ENCODE measurements at regions not wholly inside any gene's neighbourhood (a gene's known extent, or its start where the extent isn't known, plus 50 kb on each side); places are given as distances from the start of the nearest gene placed in this dataset.

DNA sequence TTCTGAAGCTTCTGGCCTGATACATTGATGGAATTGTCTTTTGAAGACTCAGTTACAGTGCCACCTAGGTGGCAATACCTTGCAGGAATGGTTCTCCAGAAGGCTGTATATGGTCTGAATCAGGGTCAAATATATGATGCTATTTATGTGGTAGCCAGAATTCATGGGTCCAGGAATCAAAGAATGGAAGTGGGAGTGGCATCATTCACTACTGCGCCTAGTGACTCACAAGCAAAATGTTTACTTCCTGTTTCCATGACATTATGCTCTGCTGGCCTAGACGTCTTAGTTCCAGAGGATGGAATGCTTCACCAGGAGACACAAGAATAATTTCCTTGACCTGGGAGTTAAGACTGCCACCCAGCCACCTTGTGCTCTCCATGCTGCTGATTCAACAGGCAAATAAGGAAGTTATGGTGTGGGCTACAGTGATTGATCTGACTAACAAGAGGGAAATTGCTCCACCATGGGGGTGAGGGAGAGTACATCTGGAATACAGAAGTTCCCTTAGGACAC is 491.8 kb downstream of the ETS1 start:
- DNase-seq (ENCODE audit: low read depth) = peak; percentile 71

DNA sequence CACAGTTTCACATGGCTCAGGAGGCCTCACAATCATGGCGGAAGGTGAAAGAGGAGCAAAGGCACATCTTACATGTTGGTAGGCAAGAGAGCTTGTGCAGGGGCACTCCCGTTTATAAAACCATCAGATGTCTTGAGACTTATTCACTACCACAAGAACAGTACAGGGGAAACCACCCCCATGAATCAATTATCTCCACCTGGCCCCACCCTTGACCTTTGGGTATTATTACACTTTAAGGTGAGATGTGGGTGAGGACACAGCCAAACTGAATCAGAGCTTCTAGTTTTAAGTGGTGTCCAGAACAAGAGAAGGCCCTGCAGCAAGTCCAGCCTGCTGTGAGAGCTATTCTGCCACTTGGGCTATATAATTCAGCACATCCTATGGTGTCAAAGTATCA is 493.7 kb downstream of the ETS1 start:
- DNase-seq (ENCODE audit: low read depth) = no peak

DNA sequence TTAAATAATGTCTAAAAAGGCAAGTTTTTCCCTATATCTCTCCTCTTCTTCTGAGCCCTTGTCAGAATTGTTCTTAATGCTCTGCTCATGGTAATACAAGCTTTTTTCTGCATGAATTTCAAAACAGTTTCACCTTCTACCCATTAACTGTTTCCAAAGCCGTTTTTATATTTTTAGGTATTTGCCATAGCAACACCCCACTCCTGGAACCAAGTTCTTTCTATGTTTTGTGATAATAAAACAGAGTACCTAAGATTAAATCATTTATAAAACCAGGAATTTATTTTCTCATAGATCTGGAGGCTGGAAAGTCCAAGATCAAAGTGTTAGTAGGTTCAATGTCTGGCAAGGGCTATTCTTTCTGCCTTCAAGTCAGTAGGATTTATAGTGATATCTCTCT is 497.4 kb downstream of the ETS1 start:
- no peak for DNase-seq (ENCODE audit: low read depth)

DNA sequence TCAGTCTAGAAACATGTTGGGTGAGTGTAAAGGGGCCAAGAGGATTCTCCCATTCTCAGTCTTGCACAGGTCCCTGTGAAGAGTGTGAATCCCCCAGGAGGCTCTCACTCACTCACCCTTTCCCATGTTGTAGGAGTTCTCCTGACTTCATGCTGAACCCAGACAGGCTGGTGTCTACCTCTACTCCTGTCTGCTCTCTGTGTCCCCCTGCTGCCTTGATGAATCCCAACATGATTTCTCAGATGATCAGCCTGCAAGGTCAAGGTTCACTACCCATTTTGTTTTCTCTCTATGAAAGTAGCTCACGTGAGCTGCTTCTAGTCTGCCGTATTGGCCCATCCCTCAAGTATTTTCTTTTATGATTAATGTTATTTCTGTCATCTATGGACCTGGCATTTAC is 500.6 kb downstream of the ETS1 start:
- no peak for DNase-seq (ENCODE audit: low read depth)

DNA sequence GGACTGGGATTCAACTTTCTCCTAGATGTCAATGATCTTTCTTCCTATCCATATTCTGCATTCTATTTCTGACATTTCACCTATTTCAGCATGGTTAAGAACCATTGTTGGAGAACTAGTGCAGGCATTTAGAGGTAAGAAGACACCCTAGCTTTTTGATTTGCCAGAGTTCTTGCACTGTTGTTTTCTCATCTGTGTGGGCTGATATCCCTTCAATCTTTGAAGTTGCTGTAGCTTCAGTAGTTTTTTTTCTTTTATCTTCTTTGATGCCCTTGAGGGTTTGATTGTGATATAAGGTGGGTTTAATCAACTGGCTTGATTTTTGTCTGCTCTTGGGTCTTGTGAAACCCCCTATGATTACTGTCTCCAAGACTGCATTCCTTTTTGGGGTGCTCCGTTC is 502.1 kb downstream of the ETS1 start:
- no peak for DNase-seq (ENCODE audit: low read depth)

DNA sequence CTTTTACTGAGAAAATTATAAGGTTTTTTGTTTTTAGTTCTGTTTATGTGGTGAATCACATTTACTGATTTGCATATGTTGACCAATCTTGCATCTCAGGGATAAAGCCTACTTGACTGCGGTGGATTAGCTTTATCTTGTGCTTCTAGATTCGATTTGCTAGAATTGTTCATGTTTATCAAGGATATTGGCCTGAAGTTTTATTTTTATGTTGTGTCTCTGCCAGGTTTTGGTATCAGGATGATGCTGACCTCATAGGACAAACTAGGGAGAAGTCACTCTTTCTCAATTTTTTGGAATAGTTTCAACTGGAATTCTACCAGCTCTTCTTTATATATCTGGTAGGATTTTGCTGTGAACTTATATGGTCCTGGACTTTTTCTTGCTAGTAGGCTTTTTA is 504.8 kb downstream of the ETS1 start:
- DNase-seq (ENCODE audit: low read depth) = no peak

DNA sequence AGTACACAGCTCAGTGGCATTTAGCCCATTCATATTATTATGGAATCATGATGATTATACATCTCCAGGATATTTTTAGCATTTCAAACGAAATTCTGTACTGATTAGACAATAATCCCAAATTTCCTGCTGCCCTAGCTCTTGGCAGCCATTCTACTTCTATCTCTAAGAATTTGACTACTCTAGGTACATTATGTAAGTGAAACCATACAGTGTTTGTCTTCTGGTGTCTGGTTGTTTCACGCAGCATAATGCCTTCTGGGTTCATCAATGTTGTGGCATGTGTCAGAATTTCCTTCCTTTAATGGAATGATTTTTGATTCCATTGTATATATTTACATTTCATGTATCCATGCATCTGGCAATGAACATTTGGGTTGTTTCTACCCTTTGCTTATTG is 517.7 kb downstream of the ETS1 start:
- DNase-seq (ENCODE audit: low read depth) = no peak

DNA sequence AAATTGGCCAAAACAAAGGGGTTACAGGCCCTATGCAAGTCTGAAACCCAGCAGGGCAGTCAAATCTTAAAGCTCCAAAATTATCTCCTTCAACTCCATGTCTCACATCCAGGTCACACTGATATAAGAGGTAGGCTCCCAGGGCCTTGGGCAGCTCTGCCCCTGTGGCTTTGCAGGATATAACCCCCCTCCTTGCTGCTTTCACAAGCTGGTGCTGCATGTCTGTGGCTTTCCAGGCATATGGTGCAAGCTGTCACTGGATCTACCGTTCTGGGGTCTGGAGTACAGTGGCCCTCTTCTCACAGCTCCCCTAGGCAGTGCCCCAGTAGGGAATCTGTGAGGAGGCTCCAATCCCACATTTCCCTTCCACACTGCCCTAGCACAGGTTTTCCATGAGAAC is 519.6 kb downstream of the ETS1 start:
- DNase-seq (ENCODE audit: low read depth) = no peak

DNA sequence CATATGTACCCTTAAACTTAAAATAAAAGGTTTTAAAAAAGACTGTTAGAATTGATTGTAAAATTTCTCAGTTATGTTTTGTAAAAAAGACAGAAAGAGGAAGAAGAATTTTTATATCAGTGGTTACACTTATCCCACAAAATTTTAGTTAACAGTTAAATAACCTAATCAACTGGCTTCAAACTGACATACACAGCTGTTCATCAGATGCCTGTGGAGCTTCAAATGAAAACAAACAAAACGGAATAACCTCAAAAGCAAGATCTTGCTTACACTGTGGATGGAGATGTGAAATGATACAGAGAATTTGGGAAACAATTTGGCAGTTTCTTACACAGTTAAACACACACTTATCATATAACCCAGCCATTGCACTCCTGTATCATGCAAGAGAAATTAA is 521.0 kb downstream of the ETS1 start:
- no peak for DNase-seq (ENCODE audit: low read depth)

DNA sequence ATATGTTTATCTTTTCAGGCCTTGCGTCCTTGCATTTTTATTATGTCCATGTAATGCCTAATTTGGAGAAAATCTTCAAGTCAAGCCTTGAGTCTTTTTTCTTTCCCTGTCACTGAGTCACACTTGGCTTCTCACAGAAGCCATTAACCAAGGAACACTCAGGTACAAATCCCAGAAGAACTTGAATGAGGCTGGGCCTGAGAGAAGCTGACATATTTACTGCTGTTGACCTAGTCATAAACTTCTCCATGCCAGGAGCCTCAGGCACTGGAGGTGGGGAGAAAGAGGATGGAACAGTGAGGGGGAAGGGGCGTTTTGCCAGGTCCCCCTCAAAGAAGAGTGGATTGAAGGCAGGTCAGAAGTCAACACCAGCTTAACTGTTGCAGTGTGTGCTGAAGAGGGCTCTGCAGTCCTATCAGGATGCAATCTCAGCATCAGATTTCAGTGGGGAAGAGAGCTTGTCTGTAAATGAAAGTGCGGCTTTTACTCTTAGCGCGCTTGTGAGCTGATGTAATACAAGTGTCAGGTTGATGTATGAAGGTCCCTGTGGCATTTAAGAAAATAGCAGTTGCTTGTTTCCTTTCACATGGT is 526.0 kb downstream of the ETS1 start:
- peak; percentile 90 for DNase-seq (ENCODE audit: low read depth)

DNA sequence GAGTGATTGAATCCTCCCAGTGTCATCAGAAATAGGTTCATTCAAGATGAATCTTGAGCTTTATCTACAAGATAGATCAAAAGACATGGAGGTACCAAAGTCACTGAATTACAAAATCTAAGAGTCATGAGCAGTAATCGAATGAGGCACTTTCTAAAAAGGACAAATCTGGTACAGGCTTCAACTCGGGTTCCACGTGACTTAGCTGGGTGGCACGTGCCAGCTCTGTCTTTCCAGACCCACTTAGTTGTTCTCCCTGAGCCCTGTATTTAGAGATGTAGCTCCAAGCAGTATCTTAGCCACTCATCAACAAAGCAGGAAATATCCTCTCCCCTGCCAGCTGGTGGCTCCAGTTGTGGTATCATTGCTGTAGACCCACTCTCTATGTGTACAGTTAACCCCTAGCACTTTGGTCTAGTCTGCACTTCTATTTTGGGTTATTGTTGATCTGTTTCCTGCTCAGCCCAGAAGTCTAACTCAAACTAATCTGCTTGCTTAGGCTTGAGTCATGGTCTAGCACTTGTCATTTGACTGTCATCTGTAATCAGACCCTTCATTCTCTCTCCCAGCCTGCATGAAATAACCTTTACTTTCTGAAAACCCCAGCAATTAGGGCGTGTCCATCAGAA is 528.7 kb downstream of the ETS1 start:
- peak; percentile 28 for DNase-seq (ENCODE audit: low read depth)

DNA sequence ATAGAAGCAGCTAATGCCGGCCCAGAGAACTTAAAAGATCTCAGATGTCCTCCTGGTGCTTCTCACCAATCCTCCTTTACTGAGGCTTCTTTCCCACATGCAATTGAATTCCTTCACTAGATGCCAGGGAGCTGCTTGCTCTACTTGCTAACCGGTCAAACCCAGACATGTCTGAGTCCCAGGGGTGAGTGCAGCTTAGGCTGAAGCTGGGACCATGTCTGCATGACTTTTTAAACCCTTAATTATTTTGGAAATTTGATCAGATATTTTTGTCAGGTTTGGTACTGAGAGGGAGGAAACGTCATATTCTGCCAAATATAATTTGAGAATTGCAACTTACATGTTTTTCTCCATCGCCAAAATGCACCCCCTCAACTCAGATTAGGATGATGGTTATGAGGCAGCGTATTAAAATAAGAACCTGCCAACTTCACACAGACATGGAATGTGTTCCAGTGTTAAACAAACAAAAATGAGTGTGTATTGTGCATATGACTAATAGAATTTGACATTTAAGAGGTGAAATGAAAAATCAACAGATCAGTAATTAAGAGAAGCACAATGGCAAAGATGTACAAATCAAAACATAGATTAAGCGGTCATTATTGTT is 529.5 kb downstream of the ETS1 start:
- no peak for DNase-seq (ENCODE audit: low read depth)

DNA sequence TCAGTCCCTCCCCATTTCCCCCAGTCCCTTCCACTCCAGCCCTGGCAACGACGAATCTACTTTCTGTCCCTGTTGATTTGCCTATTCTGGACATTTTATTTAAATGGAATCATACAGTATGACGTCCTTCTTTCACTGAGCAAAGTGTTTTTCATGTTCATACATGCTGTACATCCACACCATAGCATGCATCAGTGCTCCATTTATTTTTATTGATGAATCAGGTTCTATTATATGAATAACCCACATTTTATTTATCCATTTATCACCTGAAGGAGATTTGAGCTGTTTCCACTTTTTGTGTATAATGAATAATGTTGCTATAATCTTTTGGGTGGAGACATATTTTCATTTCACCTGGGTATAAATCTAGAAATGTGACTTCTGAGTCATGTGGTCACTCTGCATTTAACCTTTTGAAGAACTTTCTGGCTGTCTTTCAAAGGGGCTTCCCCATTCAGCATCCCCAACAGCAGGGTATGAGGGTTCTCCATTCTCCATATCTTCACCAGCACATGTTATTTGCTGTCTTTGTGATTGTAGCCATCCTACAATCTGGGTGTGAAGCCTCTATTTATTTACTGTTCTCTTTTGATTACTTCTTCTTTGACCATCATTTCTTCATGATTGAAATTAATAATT is 531.7 kb downstream of the ETS1 start:
- DNase-seq (ENCODE audit: low read depth) = no peak

DNA sequence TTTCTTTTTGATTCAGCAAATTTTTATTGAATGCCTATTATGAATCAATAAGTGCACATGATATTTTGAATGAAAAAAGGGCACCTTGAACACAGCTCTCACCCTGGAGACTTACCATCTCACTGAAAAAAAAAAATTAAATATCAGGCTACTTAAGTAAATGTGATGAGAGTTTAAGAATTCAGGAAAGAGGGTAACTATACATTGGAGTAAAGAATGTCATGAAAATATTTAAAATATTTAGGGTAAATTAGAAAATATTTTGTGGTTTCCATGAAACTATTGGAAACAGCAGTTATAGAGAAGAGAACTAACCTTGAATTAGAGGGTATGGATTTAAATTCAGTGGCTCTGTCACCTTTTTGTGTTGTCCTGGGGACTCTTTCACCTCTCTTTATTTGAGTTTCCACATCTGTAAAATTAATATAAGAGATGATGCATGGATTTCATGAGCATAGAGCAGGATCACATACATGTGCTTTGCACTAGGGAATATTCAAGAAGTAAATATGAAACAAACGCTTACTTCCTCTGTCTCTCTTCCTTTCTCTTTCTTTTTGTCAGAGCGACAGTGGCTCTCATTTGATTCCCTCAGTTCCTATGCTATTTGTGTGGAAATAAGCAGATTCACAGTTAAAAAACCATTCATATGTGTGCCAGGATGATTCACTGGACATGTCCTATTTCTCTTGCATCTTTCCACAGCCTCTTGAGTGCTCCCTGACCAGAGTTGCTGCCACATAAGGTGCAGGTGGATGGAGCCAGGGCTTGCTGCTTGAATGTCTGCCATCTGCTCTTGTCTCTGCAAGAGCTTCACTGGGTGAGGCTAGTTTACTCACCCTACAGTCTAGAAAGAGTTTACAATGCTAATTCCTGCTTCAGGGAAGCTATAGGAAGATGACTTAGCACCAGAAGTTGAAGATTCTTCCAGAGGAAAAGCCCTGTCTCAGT is 533.1 kb downstream of the ETS1 start:
- no peak for DNase-seq (ENCODE audit: low read depth)

DNA sequence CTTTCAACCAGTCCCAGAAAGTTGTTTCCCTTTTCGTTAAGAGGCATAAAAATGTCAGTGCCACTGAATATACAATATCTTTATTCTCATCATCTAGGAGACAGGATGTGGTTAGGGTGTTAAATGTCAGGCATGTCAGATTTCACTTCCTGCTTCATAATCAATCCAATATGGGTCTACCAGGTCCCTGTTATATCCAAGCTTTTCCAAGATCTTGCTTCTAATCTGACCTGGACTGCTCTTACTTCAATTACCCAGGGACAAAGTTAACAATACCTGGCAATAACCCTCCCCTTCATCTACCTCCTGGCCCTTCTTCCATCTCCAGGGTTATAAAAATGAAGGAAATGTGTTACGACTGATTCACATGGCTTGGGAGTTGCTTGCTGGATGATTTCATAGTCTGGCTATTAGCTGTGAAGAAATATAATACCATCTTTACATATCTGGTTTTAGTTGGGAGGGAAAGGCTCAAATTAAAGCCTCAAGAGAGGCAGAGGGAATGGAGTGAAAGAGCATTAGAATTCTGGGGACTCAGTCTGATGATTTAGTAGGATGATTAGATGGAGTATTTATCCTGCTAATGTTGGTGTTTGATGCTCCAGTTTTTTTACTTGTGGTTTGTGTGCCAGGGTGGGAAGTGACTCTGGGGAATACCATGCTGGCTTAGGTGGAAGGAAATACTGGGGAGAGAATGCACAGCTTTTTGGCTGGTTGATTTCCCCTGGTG is 534.3 kb downstream of the ETS1 start:
- peak; percentile 81 for DNase-seq (ENCODE audit: low read depth)

DNA sequence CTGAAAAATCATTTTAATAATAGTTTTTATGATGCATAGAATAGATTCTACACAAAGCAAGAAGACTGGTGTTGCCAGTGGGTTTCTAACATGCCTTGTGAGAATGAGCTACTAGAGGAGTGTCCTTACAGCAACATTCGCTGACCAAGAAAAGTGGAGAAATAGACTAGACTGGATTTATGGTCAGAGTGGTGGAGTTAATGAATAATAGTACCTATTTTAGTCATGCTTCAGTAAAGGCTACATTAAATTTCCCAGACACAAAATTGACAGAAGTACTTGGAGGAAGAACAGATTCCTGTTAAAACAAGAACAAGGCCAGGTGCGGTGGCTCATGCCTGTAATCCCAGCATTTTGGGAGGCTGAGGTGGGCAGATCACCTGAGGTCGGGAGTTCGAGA is 539.2 kb downstream of the ETS1 start:
- no peak for DNase-seq (ENCODE audit: low read depth)

DNA sequence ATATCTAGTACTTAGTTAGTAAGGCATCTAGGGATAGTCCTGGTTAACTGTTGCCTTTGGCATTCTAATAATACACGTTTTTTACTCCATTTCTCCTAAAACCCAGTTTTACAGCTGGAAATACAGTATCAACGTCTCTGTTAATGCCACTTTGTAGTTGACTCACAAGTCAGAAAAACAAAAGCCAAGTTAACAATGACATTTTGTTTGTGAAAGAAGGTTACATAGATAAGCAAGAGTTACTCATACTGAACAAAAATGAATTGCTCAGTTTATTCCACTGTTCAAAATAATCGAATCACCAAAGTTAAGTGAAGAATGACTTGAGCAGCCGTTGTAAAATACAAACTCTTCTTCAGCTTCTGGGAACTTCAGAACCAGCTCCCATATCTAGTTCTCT is 540.3 kb downstream of the ETS1 start:
- DNase-seq (ENCODE audit: low read depth) = no peak

DNA sequence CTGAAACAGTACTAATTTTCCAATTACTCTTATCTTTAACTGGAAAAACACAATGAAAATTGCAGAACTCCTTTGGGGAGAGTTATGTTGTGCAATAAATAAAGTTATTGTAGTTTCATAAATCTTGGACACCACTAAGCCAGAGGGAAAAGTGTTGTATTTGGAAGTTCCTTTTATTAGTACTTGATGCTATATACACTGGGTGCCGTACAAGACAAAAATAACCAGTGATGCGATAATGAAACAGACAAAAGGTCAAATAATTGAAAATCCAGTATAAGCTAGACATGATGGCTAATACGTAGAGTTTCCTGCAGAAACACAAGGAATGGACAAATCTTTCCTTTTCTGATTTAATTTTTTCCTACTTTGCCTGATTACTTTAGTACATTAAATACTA is 541.1 kb downstream of the ETS1 start:
- no peak for DNase-seq (ENCODE audit: low read depth)

DNA sequence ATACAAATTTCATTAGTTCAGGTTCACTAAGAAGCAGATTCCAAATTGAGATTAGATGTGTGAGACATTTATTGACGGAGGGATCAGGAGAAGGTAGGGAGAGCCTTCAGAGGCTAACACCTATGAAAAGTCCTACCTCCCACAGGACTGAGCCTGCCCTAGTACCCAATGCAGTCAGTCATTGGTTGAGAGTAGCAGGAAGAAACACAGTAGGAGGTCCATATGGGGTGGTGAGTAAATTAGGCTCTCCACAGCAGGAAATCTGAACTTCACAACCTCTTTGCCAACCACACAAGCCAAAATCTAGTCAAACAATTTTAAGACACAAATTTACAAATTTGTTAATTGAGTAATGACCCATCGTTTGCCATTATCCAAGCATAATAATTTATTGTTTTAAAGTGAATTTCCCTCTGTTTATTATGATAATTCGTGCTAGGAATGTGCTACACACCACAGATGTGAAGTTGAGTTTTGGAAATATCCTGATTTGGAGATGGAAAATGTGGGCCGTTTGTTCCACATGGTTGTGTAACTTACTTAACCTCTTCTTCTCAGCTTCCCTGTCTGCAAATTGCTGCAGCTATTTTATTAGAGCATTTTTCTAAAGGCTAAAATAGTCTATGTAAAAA is 542.1 kb downstream of the ETS1 start:
- DNase-seq (ENCODE audit: low read depth) = no peak

DNA sequence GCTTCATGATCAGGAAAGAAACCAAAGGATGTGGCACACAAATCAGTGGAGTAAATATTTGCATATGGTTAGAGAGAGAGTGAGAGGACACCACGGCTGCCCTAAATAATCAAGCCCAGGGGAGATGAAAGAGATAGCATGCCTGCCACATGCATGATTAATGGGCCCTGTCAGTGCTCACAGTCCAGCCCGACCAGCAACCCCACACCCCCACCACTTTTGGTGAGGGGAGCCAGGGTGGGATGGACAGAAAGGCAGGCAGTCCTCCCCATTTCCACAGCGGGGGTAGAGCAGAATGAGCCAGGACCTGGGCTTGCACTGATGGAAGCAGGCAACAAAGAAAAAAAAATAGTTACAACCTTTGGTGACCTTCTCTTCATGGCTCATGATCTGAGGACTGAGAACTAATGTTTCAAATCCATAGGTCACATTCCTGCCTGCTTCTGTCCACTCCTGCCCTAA is 545.0 kb downstream of the ETS1 start:
- no peak for DNase-seq (ENCODE audit: low read depth)

DNA sequence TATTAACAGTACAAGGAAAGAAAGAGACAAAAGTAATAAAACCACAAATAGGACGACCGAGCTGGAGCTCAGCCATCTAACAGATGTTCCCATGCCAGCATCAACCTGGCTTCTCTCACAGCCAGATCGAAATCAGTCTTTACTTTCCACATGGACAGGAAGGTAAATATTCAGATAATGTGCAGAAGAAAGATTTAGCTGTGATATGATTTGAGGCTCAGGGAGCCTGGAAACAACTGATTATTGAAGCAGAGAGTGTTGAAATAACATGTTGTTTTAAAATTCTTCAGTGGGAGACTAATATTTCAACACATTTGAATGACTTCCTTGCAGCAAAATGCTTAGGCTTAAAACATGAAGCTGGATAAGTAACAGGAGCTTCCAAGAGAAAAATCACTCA is 546.8 kb downstream of the ETS1 start:
- no peak for DNase-seq (ENCODE audit: low read depth)

All from Daoy (cell line).